NCI-H2171 (cell line): ENCODE measurements at regions not wholly inside any gene's neighbourhood (a gene's known extent, or its start where the extent isn't known, plus 50 kb on each side); places are given as distances from the start of the nearest gene placed in this dataset.
A peak's percentile ranks its signal among the peaks of the same experiment; 100 is the strongest.

Experiments used
- DNase-seq: peaks from one replicate; lab custom pipeline; 2025; lab: John Stamatoyannopoulos, UW

GRCh38 chr12:64931321-64931720, 106.9 kb downstream of the TBC1D30 start:
- no peak for DNase-seq

- DNase-seq = no peak
Measured at GRCh38 chr12:64931981-64932380, 107.5 kb downstream of the TBC1D30 start.

GRCh38 chr12:64933791-64934190, 109.3 kb downstream of the TBC1D30 start:
- no peak for DNase-seq

- no peak for DNase-seq
Measured at GRCh38 chr12:64937452-64937851, 113.0 kb downstream of the TBC1D30 start.

- DNase-seq = no peak
Measured at GRCh38 chr12:64938179-64938578, 113.7 kb downstream of the TBC1D30 start.

GRCh38 chr12:64943686-64944085, 119.2 kb downstream of the TBC1D30 start:
- no peak for DNase-seq

GRCh38 chr12:64944966-64945365, 120.5 kb downstream of the TBC1D30 start:
- peak; percentile 84 for DNase-seq

GRCh38 chr12:64946132-64946829, 121.8 kb downstream of the TBC1D30 start:
- DNase-seq = no peak

GRCh38 chr12:64950711-64951298, 126.4 kb downstream of the TBC1D30 start:
- peak; percentile 14 for DNase-seq

- DNase-seq = peak; percentile 65
Measured at GRCh38 chr12:64951944-64952343, 127.5 kb downstream of the TBC1D30 start.

- DNase-seq = no peak
Measured at GRCh38 chr12:64955746-64956145, 131.3 kb downstream of the TBC1D30 start.

- no peak for DNase-seq
Measured at GRCh38 chr12:64965920-64966319, 141.5 kb downstream of the TBC1D30 start.

GRCh38 chr12:64968989-64969819, 144.8 kb downstream of the TBC1D30 start:
- no peak for DNase-seq

GRCh38 chr12:64976131-64976530, 145.0 kb downstream of the WIF1 start:
- no peak for DNase-seq

- DNase-seq = no peak
Measured at GRCh38 chr12:64983771-64984278, 137.3 kb downstream of the WIF1 start.

- no peak for DNase-seq
Measured at GRCh38 chr12:64991121-64991611, 129.9 kb downstream of the WIF1 start.

GRCh38 chr12:64992116-64992515, 129.0 kb downstream of the WIF1 start:
- DNase-seq = no peak

- no peak for DNase-seq
Measured at GRCh38 chr12:64992641-64993040, 128.5 kb downstream of the WIF1 start.

- no peak for DNase-seq
Measured at GRCh38 chr12:64993461-64993860, 127.6 kb downstream of the WIF1 start.

- DNase-seq = no peak
Measured at GRCh38 chr12:64995816-64996215, 125.3 kb downstream of the WIF1 start.

- no peak for DNase-seq
Measured at GRCh38 chr12:64997858-64998257, 123.2 kb downstream of the WIF1 start.

GRCh38 chr12:64998371-64999147, 122.5 kb downstream of the WIF1 start:
- DNase-seq = no peak
